ENCODE measurements at regions not wholly inside any gene's neighbourhood (a gene's known extent, or its start where the extent isn't known, plus 50 kb on each side); places are given as distances from the start of the nearest gene placed in this dataset.

- TF ChIP-seq ELK1 (IDR thresholded peaks at IDR 0.05; ENCODE audit: borderline replicate concordance, low read depth, low read length) (no peak), CTCF (conservative IDR thresholded peaks at IDR 0.05; ENCODE audit: low read depth, low read length) (no peak), USF2 (IDR thresholded peaks at IDR 0.05; ENCODE audit: low read depth, low read length) (no peak), CEBPB (IDR thresholded peaks at IDR 0.05; ENCODE audit: low read depth, low read length) (no peak), MXI1 (IDR thresholded peaks at IDR 0.05; ENCODE audit: borderline replicate concordance, low read depth, low read length) (no peak)
Observed at GRCh38 chr4:54581807-54582206, 76.0 kb upstream of the KIT start.

All from IMR-90 (cell line).